Vagina (tissue), 2 donors: ENCODE measurements at regions not wholly inside any gene's neighbourhood (a gene's known extent, or its start where the extent isn't known, plus 50 kb on each side); places are given as distances from the start of the nearest gene placed in this dataset.
"Not testable (repeated sequence)": the region's sequence is repeated elsewhere in the genome, so short reads cannot be mapped to it uniquely, and the experiment has no call there.

Experiments
- CTCF ChIP-seq, 3 experiments: fragments of 450-650 bp in 2 of 3; fragments of 200-600 bp in 1 of 3; sonication (generic) in 1 of 3; IDR thresholded peaks; one replicate each; pipeline ENCODE4 v1.5.1; 2017 to 2019; ENCODE audit warnings: antibody characterized with exemption in 3 of 3, mild to moderate bottlenecking in 2 of 3, moderate library complexity in 2 of 3
- POLR2A ChIP-seq, 2 donors: fragments of 450-650 bp; IDR thresholded peaks; one replicate each; pipeline ENCODE4 v1.6.1; 2017; ENCODE audit warnings: antibody characterized with exemption in 2 of 2, mild to moderate bottlenecking in 2 of 2, moderate library complexity in 2 of 2

DNA sequence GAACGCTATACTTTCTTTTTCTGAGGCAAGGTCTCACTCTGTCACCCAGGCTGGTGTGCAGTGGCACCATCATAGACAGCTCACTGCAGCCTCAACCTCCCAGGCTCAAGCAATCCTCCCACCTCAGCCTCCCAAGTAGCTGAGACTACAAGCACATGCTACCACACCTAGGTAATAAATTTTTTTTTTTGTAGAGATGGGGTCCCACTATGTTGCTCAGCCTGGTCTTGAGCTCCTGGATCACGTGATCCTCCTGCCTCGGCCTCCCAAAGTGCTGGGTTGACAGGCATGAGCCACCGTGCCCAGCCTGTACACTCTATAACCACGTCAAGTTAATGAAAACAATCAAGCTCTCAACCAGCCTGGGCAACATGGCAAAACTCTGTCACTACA is 127.1 kb upstream of the VOPP1 start:
- not testable (repeated sequence) for TF ChIP-seq CTCF, POLR2A (IDR thresholded peaks at IDR 0.05)
